GF-D8 (cell line): ENCODE measurements at regions not wholly inside any gene's neighbourhood (a gene's known extent, or its start where the extent isn't known, plus 50 kb on each side); places are given as distances from the start of the nearest gene placed in this dataset.
A peak's percentile ranks its signal among the peaks of the same experiment; 100 is the strongest.
"Not testable (repeated sequence)": the region's sequence is repeated elsewhere in the genome, so short reads cannot be mapped to it uniquely, and the experiment has no call there.

Experiments
- DNase-seq: peaks from one replicate; lab custom pipeline; 2025; lab: John Stamatoyannopoulos, UW

- no peak for DNase-seq
Observed at GRCh38 chr5:28399211-28399610, 1360.8 kb upstream of the CDH9 start.

- DNase-seq: no peak
Observed at GRCh38 chr5:28398185-28398584, 1359.8 kb upstream of the CDH9 start.

- no peak for DNase-seq
Observed at GRCh38 chr5:28397502-28397941, 1359.1 kb upstream of the CDH9 start.

- no peak for DNase-seq
Observed at GRCh38 chr5:28391277-28391676, 1352.9 kb upstream of the CDH9 start.

- no peak for DNase-seq
Observed at GRCh38 chr5:28390341-28390740, 1352.0 kb upstream of the CDH9 start.

- DNase-seq: not testable (repeated sequence)
Observed at GRCh38 chr5:28389727-28390126, 1351.3 kb upstream of the CDH9 start.

GRCh38 chr5:28388428-28388827 is 1350.0 kb upstream of the CDH9 start:
- DNase-seq: no peak

GRCh38 chr5:28386712-28387111 is 1348.3 kb upstream of the CDH9 start:
- no peak for DNase-seq

- DNase-seq: no peak
Observed at GRCh38 chr5:28380167-28380566, 1341.8 kb upstream of the CDH9 start.

GRCh38 chr5:28374492-28374967 is 1336.1 kb upstream of the CDH9 start:
- no peak for DNase-seq

GRCh38 chr5:28370896-28371295 is 1332.5 kb upstream of the CDH9 start:
- DNase-seq: no peak

GRCh38 chr5:28369418-28369817 is 1331.0 kb upstream of the CDH9 start:
- DNase-seq: no peak

- DNase-seq: no peak
Observed at GRCh38 chr5:28355831-28356230, 1317.4 kb upstream of the CDH9 start.

GRCh38 chr5:28346696-28347095 is 1308.3 kb upstream of the CDH9 start:
- no peak for DNase-seq

GRCh38 chr5:28344836-28345433 is 1306.5 kb upstream of the CDH9 start:
- peak; percentile 8 for DNase-seq

- DNase-seq: no peak
Observed at GRCh38 chr5:28329176-28329575, 1290.8 kb upstream of the CDH9 start.

GRCh38 chr5:28328681-28329080 is 1290.3 kb upstream of the CDH9 start:
- DNase-seq: no peak

GRCh38 chr5:28324174-28324573 is 1285.8 kb upstream of the CDH9 start:
- DNase-seq: no peak

- DNase-seq: no peak
Observed at GRCh38 chr5:28313953-28314352, 1275.6 kb upstream of the CDH9 start.

- no peak for DNase-seq
Observed at GRCh38 chr5:28313321-28313951, 1275.0 kb upstream of the CDH9 start.

GRCh38 chr5:28310696-28311095 is 1272.3 kb upstream of the CDH9 start:
- DNase-seq: no peak

- DNase-seq: no peak
Observed at GRCh38 chr5:28305891-28306290, 1267.5 kb upstream of the CDH9 start.

- DNase-seq: no peak
Observed at GRCh38 chr5:28301712-28302111, 1263.3 kb upstream of the CDH9 start.
